ENCODE measurements at regions not wholly inside any gene's neighbourhood (a gene's known extent, or its start where the extent isn't known, plus 50 kb on each side); places are given as distances from the start of the nearest gene placed in this dataset.

DNA sequence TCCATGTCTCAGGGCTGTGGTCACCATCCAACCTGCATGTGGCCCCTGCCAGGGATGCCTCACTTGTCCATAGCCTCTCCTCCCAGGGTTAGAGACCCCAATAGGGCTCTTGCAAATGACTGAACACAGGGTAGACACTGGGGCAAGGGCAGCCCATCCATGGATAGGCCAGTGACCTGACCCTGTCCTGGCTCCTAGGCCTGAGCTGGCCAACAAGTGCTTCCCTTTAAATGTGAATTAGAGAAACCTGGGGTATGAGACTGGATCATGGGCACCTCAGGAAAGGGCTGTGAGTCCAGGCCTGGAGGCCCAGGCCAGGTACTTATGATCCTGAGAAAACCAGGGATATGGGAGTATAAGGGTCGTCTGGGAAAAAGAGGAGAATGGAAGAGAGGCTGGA is 64.5 kb downstream of the COPS8 start:
- no peak for DNase-seq

DNA sequence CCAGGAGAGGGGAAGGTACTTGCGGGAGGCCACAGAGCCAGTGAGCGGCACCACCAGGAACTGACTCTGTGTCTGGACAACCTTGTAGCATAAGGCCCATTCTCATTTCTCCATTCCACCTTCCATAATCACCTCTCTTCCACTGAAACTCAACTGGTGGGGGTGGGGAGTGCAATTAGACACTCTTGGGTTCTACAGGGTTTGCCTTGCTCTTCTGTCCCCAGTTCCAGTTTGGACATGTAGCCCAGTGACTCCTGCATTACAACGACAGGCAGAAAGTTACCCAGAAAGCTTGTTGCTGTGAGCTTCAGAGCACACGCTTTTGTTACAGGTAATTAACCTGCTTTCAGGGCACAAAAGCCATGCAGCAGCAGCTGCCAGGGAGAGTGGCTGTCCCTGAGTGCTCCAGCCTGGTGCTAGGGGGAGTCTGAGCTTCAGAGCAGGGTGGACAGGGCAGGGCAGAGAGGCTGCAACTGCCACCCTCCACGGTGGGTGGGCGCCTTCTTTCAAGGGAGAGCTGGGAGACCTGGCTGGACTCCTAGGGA is 65.2 kb downstream of the COPS8 start:
- no peak for DNase-seq

DNA sequence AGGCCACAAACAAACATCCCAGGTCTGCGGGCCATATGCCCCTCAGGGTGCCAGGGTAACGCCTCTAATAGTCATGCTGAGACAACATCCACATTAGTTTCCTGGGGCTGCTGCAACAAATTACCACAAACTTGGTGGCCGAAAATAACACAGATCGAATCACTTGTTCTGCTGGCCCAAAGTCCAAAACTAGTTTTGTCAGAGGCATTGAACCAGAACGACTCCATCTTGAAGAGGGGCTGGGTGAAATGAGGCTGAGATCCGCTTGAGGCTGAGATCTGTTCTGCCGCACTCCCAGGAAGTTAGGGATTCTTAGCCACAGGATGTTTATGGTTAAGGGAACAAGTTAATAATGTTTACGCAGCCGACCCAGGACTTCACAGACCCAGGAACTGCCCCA is 66.7 kb downstream of the COPS8 start:
- DNase-seq, result no peak

DNA sequence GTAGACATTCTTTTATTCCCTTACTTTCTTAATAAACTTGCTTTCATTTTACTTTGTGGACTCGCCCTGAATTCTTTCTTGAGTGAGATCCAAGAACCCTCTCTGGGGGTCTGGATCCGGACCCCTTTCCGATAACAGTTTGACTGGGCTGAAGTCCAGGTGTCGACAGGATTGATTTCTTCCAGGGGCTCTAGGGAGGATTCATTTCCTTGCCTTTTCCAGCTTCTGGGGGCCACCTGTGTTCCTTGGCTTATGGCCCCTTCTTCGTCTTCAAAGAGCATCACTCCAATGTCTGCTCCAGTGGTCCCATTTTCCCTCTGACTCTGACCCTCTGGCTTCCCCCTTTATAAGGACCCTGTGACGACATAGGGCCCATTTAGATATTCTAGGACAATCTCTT is 67.5 kb downstream of the COPS8 start:
- DNase-seq, result no peak

DNA sequence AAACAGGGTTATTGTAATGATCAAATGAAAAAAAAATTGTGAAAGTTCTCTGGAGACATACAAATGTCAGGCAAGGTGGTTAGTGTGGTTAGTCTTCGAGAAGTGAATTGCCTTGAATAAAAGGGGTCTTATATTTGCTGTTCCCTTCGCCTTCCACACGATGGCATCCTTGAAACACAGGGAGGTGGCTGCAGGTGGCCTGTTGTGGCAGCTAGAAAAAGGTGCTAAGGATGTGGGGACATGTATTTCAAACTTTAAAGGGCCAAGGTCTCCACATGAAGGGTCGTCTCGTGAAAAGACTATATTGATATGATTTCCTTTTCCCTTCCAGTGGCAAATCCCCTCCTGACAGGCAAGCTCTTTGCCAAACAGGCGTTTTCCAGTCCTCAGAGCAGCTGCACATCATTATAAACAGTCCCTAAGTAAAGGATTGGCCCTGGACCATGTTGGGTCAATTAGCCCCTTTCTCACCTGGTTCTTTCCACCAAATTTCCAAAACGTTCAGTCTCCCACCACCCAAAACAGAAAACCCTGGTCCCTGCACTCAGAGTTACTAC is 68.5 kb downstream of the COPS8 start:
- DNase-seq, result peak; percentile 12

DNA sequence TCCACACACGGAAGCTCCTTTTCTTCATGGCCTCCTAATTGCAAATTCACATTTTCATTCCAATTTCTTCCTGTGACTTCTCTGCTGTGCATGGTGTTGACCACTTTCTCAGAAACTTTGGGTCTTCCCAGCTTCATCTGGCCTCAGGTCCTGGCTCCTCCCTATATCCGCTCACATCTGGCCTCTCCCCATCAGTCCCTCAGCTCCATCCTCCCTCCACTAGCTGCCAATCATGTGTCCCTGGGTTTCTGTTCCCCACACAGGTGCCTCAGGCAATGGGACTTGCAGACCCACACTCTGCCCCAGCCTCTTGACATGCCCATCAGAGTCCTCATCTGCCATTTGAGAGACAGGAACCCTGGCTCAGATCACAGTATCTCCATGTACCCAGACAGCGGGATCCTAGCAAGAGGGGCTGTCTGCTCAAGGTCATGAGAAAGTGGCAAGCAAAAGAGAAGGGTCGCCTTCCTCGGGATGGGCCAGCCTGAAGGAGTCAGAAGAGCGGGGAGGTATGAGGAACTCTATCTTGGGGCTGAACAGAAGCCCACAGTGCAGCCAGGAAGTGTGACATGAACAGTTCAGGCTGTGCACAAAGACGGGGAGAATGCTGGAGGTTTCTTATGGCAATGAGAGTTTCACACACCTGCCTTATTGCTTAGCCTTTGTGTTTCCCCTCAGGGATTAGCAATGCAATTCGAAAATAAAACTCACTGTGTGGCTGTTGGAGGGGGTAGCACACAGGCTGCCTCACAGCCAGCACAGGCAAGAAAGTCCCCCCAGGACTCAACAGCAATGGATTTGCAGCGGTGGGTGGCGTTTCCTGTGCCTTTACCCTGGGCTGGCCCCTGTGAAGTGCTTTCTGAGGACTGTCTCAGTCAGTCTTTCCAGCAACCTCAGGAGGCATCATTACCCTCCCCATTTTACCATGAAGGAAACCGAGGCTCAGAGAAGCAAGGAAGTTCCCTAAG is 69.5 kb downstream of the COPS8 start:
- DNase-seq, result no peak

DNA sequence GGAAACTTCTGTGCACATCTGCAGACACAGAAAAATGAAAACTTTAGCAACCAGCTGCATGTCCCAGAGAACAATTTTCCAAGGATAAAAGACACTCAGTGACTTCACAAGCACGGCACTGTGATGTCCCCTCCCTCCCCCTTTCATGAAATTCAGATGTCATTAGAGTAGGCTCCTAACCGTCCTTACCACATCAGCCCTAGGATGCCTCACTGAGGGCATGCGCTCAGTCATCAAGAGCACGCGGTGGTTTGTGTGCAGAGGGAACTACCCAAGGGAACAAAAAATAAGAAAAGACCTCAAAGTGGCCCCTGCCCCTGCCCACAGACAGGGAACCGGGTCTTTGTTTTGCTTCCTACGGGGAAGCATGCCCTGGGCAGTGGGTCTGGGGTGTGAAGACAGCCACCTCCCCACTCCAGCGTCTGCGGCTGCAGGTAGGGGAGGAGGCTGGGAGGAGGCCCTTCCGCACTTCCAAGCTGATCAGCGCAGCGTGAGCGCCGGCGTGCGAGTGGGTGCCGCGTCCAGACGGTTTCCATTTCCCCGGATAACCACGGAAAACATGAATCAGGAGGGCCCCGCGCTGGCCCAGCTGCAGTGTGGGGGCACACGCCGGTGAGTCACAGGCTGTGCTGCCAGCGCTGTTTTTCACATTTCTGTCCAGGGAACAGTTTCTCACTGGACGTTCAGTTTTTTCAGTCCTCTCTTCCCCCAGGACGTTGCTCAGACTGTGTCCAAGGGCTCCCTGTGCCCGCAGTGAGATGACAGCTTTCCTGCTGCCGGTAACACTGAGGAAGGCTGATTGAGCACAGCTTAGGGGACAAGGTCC is 70.6 kb downstream of the COPS8 start:
- DNase-seq, result no peak

DNA sequence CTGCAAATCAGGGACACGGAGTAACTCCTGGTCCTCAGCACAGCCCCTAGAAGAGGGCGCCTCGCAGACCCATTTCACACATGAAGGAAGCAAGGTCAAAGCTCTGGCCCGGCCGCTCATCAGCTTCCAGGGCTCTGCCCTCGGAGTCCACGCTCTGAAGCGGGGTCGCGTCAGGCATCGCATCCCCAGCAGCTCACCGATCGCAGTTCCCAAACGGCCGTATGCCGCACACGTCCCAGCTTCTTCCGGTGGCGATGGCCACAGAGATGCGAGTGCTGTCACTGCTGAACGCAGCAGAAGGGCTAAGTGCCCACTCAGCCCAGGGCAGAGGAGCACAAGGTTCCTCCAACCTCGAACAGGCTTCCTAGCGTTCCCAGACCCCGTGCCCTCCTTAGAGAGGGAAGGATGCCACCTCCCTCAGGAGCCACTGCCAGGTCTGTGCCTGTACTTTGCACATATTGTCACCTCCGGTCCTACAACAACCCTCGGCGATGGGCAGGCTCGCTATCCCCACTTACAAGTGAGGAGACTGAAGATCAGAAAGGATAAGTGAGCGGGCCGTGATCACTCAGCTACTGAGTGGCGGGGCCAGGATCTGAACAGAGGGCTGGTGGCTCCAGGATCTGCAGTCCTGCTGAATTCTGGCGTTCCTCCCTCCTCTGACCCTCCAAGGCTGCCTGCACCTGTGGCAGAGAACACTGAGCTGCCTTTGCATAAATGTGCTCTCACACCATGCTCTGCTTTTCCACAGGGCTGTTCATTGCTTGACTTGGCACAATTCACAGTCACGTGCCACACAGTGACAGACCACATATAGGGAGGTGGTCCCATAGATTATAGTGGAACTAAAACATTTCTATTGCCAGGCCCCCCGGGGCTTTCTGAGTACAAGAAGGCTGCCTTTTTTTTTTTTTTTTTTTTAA is 71.4 kb downstream of the COPS8 start:
- DNase-seq, result no peak

DNA sequence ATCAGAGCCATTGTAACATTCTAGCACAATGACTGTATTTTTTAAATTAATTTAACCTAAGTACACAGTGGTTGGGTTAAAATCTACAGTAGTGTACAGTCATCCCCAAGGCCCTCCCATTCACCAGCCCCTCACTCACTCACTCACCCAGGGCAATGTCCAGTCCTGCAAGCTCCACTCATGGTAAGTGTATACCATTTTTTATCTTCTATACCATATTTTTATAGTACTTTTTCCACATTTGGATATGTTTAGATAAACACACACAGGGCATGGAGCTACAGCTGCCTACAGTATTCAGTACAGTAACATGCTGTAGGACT is 72.1 kb downstream of the COPS8 start:
- DNase-seq, result no peak

DNA sequence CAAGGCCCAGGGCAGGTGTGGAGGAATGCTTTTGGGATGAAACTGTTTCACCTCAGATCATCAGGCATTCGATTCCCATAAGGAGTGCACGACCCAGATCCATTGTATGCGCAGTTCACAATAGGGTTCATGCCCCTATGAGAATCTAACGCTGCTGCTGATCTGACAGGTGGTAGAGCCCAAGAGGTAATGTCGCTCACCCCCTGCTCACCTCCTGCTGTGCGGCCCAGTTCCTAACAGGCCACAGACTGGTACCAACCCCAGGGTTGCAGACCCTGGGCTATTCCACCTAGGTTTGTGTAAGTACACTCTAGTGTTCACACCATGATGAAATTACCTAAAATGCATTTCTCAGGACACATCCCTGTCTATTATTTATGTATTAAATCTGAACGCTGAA is 72.5 kb downstream of the COPS8 start:
- no peak for DNase-seq

DNA sequence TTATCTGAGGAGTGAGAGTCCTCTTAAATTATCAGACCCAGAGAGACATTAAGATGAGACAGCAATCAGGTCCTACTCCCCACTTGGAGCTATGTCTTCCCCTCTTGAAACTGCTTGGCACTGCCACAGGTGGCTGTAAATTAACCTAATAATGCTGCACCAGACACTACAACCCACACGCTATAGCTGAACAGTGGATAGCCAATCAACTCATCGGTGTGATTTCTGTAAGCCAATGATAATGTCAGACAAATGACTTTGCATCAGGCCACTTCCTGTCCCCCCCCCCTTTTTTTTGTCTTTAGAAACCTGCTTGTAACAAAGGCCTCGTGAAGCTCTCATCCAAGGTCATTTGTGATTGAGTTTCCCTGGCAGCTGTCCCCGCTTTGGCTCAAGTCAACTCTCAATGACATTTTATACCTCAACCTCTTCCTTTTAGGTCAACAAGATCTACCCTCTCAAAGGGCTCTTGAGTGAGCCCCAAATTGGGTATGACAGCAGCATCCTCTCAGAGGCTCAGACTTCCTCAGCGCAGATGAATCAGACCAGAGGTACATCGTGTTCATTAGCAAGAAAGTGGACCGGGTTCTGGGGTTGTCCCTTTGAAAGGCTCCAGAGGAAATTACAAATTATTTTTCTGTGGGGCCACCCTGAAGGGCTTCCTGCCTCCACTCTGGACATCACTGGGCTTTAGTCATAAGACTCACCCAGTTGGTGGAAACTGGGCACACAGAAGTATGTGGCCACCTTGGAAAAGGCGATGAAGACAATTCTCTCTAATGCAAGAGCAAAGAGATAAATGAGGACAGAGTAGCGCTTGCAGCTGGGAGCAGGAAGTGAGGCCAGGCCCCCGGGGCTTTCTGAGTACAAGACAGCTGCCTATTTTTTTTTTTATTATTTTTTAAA is 73.6 kb downstream of the COPS8 start:
- no peak for DNase-seq

DNA sequence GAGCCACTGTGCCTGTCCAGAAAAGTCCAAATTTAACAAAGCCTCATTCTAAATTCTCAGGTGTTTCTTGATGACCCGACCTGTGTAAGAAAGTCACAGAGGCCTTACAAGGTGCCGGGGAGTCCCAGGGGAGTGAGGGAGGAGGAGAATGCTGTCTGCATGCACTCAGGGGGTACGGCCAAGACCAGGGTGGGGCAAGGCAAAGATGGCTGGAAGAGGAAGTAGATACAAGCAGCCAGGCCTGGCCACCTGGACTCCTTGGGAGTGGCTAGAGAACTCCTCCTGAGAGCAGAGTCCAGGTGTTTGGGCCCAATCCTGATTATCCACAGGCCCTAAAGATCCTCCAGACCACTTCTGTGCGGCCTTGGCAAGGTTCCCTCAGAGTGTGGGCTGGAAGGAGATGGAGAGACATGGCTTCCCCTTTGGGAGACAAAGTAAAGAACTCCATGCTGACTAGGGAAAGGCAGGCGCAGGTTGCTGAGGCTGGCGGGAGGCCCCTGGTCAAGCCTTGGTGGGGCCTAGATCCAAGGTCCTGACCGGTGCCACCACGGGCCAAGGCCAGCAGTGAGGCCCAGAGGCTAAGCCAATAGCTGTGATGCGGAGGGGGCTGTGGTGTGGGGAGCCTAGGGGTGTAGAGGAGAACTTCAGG is 74.7 kb downstream of the COPS8 start:
- DNase-seq, result no peak

DNA sequence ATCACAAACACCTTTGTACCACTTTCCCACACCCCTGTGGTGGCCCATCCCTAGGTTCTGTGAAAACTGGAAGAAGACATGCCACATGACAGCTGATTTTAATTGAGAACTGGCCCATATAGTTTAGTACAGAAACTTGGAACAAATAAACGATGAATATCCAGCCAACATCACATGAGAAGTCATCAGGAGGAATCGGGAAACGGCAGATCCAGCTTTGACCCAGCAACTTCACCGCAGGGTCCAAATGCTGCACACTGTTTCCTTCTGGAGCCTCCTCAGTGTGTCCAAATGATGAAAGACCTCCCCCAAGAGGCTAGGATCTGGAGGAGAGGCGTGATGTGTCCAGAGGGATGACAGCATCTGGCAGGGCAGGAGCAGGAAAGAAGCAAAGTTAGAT is 75.5 kb downstream of the COPS8 start:
- DNase-seq, result no peak

DNA sequence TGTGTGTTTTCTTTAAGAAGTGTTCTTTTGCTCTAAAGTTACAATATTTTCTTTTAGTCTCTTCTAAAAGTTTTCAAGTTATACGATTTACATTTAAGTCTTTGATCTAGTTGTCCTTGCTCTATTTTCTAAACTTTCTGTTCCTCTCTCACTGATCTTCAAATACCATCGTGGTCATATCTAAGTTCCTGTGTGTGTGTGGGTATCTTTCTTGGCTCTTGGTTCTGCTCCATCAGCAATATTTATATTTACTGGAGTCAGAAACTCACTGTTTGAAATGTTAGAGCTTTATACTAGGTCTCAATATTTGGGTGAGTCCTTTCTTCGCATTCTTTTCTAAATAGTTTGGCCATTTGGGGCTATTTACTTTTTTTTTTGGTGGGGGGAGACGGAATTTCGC is 77.3 kb downstream of the COPS8 start:
- no peak for DNase-seq

DNA sequence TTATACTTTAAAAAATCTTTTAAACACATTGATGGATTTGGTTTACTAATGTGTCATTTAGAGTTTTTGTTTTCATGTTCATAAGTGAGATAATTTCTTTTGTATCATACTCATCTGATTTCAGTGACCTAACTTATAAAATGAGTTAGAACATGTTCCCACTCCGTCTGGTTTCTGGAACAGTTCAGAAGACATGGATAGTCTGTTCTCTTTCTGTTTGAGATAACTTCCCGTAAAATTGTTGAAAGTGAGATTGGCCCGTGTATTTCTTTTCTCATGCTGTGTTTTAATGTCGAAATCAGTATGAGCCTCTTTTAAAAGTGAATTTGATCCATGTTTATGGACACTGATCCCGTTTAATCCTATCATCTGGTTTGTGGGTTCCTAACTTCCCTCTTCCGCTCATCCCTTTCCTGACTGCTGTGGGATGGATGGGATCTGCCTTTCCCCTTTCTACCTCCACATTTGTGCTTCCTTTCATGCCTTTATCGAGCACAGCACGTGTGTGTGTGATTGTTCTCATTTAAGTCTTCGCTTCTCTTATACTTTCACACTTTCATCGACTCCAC is 78.9 kb downstream of the COPS8 start:
- DNase-seq, result no peak

DNA sequence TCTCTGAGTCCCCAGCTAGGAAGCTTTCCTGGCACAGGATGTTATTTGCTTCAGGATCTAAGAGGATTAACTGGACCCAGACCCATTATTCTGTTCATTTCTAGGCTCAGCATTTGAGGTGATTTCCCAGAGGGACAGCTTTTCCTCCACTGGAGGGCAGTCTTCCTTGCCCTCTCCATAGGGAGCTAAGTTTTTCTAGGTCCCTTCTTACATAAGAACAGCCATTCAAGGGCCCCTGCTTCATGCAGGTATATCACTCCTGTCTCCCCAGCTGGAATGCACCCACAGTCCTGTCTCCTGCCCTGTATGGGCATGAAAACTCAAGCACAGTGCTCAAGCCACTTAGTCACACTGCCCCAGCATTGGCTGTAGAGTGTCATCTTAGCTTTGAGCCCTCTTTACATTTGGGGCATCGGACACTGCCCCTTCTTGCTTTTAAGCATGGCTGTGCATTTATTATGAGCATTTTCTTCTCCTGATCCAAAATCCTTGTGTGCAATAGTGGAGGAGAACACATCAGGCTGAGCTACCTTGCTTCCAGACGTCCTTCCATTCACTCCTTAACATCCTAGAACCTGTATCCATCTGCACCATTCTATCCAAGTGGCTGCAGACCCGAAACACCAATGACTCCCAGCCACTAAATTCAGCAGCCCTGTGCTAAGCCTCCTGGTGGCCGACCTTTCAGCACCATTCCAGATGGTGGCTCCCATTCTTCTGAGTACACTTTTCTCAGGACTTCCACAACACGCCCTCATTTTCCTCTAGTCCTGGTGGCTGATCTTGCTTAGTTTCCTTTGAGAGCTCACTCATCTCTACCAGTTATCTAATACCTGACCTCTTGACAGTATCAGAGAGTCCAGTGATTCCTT is 80.0 kb downstream of the COPS8 start:
- DNase-seq, result no peak

DNA sequence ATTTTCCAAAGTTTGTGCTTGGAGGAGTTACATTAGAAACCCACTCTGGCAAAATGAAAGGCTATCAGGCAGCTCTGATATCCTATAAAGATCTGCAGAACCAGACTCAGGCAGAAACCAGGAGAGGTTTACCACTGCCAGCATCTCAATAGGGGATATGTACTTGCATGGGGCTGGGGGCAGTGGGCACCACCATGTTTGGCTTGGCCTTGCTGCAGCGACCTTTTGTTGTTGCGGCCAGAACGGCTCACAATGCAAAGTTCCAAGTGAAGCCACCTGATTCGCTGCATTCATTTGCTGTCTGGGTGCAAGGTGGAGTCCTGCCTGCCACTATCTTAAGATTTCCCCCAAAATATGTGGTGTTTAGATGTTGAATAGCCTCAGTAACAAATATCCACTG is 81.3 kb downstream of the COPS8 start:
- no peak for DNase-seq

DNA sequence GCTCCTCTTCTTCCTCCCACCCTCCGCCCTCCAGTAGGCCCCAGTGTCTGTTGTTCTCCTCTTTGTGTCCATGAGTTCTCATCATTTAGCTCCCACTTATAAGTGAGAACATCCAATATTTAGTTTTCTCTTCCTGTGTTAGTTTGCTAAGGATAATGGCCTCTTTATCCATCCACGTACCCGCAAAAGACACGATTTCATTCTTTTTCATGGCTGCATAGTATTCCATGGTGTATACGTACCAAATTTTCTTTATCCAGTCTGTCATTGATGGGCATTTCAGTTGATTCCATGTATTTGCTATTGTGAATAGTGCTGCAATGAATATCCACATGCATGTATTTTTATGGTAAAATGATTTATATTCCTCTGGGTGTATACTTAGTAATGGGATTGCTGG is 82.2 kb downstream of the COPS8 start:
- DNase-seq, result no peak

DNA sequence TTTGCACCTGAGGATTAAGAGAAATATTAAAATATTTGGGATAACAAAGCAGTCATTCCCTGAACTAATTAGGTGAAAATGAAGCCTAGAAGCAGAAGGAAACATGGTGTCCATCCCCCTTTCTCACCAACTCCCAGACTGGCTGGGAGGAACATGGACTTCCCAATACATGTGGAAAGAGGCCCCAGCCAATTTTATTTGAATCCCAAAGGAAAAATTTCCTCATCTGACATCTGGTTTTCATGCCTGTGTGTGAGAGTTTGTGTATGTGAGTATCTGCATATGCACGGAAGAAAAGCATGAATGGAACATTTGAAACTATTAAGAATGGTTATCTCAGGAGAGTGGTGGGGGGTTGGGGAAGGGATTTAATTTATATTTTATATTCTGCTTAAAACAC is 84.3 kb downstream of the COPS8 start:
- DNase-seq, result no peak
